ENCODE measurements at regions not wholly inside any gene's neighbourhood (a gene's known extent, or its start where the extent isn't known, plus 50 kb on each side); places are given as distances from the start of the nearest gene placed in this dataset.

- TF ChIP-seq POLR2A (IDR thresholded peaks at IDR 0.05): no peak
- no peak for TF ChIP-seq CTCF (IDR thresholded peaks at IDR 0.05)
Measured at GRCh38 chr1:239261521-239261920, 124.8 kb upstream of the CHRM3 start.
